MM.1S (cell line): ENCODE measurements at regions not wholly inside any gene's neighbourhood (a gene's known extent, or its start where the extent isn't known, plus 50 kb on each side); places are given as distances from the start of the nearest gene placed in this dataset.
"Not testable (repeated sequence)": the region's sequence is repeated elsewhere in the genome, so short reads cannot be mapped to it uniquely, and the experiment has no call there.

ENCODE experiments used
- DNase-seq: peaks from one replicate; pipeline ENCODE4 v3.0.0-alpha.2; 2015
- H2AFZ ChIP-seq: fragments of 300-600 bp; sonication (generic); 2 replicates; pipeline ENCODE4 v1.6.0; 2016; ENCODE audit warnings: antibody characterized with exemption, low read length
- H3F3A ChIP-seq: fragments of 300-600 bp; sonication (generic); 2 replicates; pipeline ENCODE4 v1.6.1; 2016; ENCODE audit warnings: mild to moderate bottlenecking, antibody characterized with exemption, low read length, moderate library complexity, mixed read lengths; ENCODE audit not compliant: insufficient read depth
- H3K27ac ChIP-seq: fragments of 300-600 bp; sonication (generic); 2 replicates; pipeline ENCODE4 v1.5.1; 2016; ENCODE audit warnings: mild to moderate bottlenecking, low read length
- H3K27me3 ChIP-seq: fragments of 300-600 bp; sonication (generic); replicated peaks from 2 replicates; pipeline ENCODE4 v1.6.0; 2016; ENCODE audit warnings: low read length; ENCODE audit not compliant: insufficient read depth
- H3K36me3 ChIP-seq: fragments of 300-600 bp; sonication (generic); replicated peaks from 2 replicates; pipeline ENCODE4 v1.6.1; 2016; ENCODE audit warnings: mild to moderate bottlenecking, low read length, mixed read lengths; ENCODE audit not compliant: insufficient read depth
- H3K4me1 ChIP-seq: fragments of 300-600 bp; sonication (generic); 2 replicates; pipeline ENCODE4 v1.6.1; 2016; ENCODE audit warnings: low read length, mixed read lengths
- H3K4me2 ChIP-seq: fragments of 300-600 bp; sonication (generic); 2 replicates; pipeline ENCODE4 v1.6.0; 2016; ENCODE audit warnings: low read depth, low read length
- H3K4me3 ChIP-seq: fragments of 300-600 bp; sonication (generic); 2 replicates; pipeline ENCODE4 v1.5.1; 2016; ENCODE audit warnings: low read length, mixed read lengths
- H3K79me2 ChIP-seq: fragments of 300-600 bp; sonication (generic); 2 replicates; pipeline ENCODE4 v1.6.1; 2016; ENCODE audit warnings: mixed run types, low read length, mixed read lengths
- H3K9ac ChIP-seq: fragments of 300-600 bp; sonication (generic); 2 replicates; pipeline ENCODE4 v1.6.1; 2016; ENCODE audit warnings: low read length, mixed read lengths
- H3K9me2 ChIP-seq: fragments of 300-600 bp; sonication (generic); replicated peaks from 2 replicates; pipeline ENCODE4 v1.6.1; 2016; ENCODE audit warnings: mild to moderate bottlenecking, low read length, mixed read lengths; ENCODE audit not compliant: insufficient read depth
- H3K9me3 ChIP-seq: fragments of 300-600 bp; sonication (generic); replicated peaks from 2 replicates; pipeline ENCODE4 v1.6.1; 2016; ENCODE audit warnings: mild to moderate bottlenecking, low read length, mixed read lengths; ENCODE audit not compliant: insufficient read depth
- H4K20me1 ChIP-seq: fragments of 300-600 bp; sonication (generic); 2 replicates; pipeline ENCODE4 v1.6.1; 2016; ENCODE audit warnings: mild to moderate bottlenecking, low read length, moderate library complexity, mixed read lengths; ENCODE audit not compliant: insufficient read depth
- CTCF ChIP-seq: fragments of 300-600 bp; sonication (generic); IDR thresholded peaks from 2 replicates; pipeline ENCODE4 v1.5.1; 2016; ENCODE audit warnings: antibody characterized with exemption, low read length, mixed read lengths
- EZH2 ChIP-seq: fragments of 300-600 bp; sonication (generic); optimal IDR thresholded peaks from 2 replicates; pipeline ENCODE3; 2017; ENCODE audit warnings: low read depth, mild to moderate bottlenecking, antibody characterized with exemption, low read length, mixed read lengths
- EZH2phosphoT487 ChIP-seq: fragments of 300-600 bp; sonication (generic); IDR thresholded peaks from 2 replicates; pipeline ENCODE4 v1.6.1; 2018; ENCODE audit warnings: antibody characterized with exemption, low read length

- H3K27ac ChIP-seq: no peak overlapping the region
- H3K9me2 ChIP-seq: no peaks in the 10 kb centered on the region
- no peaks in the 10 kb centered on the region for H4K20me1 ChIP-seq
- no peaks in the 10 kb centered on the region for H3K79me2 ChIP-seq
- TF ChIP-seq EZH2phosphoT487: no peak
- TF ChIP-seq CTCF: no peak
- TF ChIP-seq EZH2: no peak
- no peak overlapping the region for H3K4me2 ChIP-seq
- H3K4me3 ChIP-seq: no peak overlapping the region
- no peaks in the 10 kb centered on the region for H3K36me3 ChIP-seq
- no peak for DNase-seq
- H3K9ac ChIP-seq: no peak overlapping the region
- no peaks in the 10 kb centered on the region for H3K4me1 ChIP-seq
- no peaks in the 10 kb centered on the region for H3K9me3 ChIP-seq
- H3K27me3 ChIP-seq: no peaks in the 10 kb centered on the region
- no peak overlapping the region for H2AFZ ChIP-seq
- H3F3A ChIP-seq: no peaks in the 10 kb centered on the region
Measured at GRCh38 chr4:187908731-187909130, 86.8 kb upstream of the ZFP42 start.

DNA sequence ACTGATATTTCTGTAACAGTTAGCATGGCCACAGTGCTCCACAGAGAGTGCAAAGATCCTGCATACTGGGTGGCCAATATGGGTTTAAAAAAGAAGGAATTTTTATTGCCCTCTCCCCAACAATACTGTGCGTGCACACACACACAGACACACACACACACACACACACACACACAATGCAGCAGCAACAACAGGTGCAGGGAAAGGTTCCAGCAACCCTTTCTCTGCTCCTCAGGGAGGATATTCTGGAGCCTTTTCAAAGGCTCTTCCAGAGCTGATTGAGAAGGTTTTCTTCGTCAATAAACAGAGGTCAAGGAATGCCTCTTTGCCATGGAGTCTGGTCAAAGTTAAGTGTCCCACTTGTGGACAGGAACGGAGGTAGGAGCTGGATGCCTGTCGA is 84.8 kb upstream of the ZFP42 start:
- no peak for DNase-seq
- Histone ChIP-seq H3K9me2 (no peaks in the 10 kb centered on the region), H3K9ac (no peak overlapping the region), H3K36me3 (no peaks in the 10 kb centered on the region), H3K4me3 (no peak overlapping the region), H3K4me1 (no peaks in the 10 kb centered on the region), H4K20me1 (no peaks in the 10 kb centered on the region), H3K9me3 (no peaks in the 10 kb centered on the region), H3K4me2 (no peak overlapping the region), H3K27me3 (no peaks in the 10 kb centered on the region), H3K79me2 (no peaks in the 10 kb centered on the region), H3F3A (no peaks in the 10 kb centered on the region), H2AFZ (no peak overlapping the region), H3K27ac (no peak overlapping the region)
- no peak for TF ChIP-seq CTCF
- TF ChIP-seq EZH2: no peak
- TF ChIP-seq EZH2phosphoT487: no peak

DNA sequence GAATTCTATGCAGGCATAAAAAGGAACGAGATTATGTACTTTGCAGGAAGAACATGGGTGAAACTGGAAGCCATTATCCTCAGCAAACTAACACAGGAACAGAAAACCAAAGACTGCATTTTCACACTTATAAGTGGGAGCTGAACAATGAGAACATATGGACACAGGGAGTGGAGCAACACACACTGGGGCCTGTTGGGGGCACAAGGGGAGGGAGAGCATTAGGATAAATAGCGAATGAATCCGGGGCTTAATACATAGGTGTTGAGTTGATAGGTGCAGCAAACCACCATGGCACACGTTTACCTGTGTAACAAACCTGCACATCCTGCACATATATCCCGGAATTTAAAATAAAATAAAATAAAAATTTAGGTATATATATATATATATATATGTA is 80.2 kb upstream of the ZFP42 start:
- not testable (repeated sequence) for H4K20me1 ChIP-seq, H3F3A ChIP-seq, H3K79me2 ChIP-seq, H3K27me3 ChIP-seq, H2AFZ ChIP-seq, H3K4me3 ChIP-seq, H3K27ac ChIP-seq, H3K9ac ChIP-seq, H3K4me1 ChIP-seq, DNase-seq, H3K36me3 ChIP-seq, H3K9me2 ChIP-seq, H3K9me3 ChIP-seq, H3K4me2 ChIP-seq

GRCh38 chr4:187919966-187920365 is 75.6 kb upstream of the ZFP42 start:
- Histone ChIP-seq H3K9me2 (no peaks in the 10 kb centered on the region), H3F3A (no peaks in the 10 kb centered on the region), H3K36me3 (no peaks in the 10 kb centered on the region), H4K20me1 (no peaks in the 10 kb centered on the region), H3K4me2 (no peak overlapping the region), H3K4me3 (no peak overlapping the region), H3K4me1 (no peaks in the 10 kb centered on the region), H3K9me3 (no peaks in the 10 kb centered on the region), H3K9ac (no peak overlapping the region), H2AFZ (no peak overlapping the region), H3K27ac (no peak overlapping the region), H3K27me3 (no peaks in the 10 kb centered on the region), H3K79me2 (no peaks in the 10 kb centered on the region)
- no peak for DNase-seq
- TF ChIP-seq EZH2 (no peak), EZH2phosphoT487 (no peak), CTCF (no peak)
